Left ventricle myocardium superior (tissue), 1 donor: ENCODE measurements at regions not wholly inside any gene's neighbourhood (a gene's known extent, or its start where the extent isn't known, plus 50 kb on each side); places are given as distances from the start of the nearest gene placed in this dataset.
"Not testable (repeated sequence)": the region's sequence is repeated elsewhere in the genome, so short reads cannot be mapped to it uniquely, and the experiment has no call there.

Experiments
- ATAC-seq: fragments of 200-7000 bp; cut with Tn5 transposase; one replicate; pipeline ENCODE4 v1.9.1; 2020; ENCODE audit warnings: mild to moderate bottlenecking, moderate library complexity
- DNase-seq: peaks from one replicate; pipeline ENCODE4 v3.0.0-alpha.2; 2020
- intact Hi-C: fragments of 100-400 bp; cut with micrococcal nuclease; formaldehyde crosslinking; loops from one replicate; pipeline ENCODE4 v1.11.0; 2022
- donor health status: DM: no; HTN: yes; CAD: no; lungs with severe emphysema.

DNA sequence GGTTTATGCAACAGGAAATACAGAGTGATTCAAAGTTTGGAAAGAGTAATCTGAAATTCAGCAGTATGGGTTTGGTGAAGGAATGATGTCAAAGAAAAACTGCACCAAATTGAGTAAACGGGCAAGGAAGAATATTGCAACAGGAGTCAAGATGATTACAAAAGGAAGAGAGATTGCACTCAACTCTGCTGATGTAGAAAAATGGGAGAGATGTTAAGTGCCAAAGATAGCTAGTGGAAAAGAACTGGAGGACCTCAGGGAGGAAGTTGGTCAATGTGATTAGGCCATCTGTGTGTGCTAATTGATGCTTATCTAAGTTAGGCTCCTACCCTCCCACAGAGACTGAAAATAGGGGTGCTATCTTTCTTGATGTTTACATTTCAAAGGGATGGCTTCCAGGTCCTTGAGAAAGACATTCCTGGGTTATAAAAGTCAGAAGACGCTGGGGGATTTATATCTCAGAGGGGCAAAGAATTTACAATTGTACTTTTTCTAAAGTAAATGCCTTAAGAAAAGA is 167.4 kb upstream of the FAM47A start:
- ATAC-seq (no peak), DNase-seq (no peak)
- intact Hi-C loops = no loop called here

DNA sequence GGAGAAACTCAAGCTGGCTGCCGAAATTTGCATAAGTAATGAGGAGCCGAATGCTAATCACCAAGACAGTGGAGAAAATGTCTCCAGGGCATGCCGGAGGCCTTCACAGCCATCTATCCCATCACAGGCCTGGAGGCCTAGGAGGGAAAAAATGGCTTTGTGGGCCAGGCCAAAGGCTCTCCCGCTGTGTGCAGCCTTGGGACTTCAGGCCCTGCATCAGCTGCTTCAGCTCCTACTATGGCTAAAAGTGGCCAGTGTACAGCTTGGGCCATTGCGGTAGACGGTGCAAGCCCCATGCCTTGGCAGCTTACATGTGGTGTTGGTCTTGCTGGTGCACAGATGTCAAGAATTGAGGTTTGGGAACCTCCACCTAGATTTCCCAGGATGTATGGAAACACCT is 162.6 kb upstream of the FAM47A start:
- DNase-seq = no peak
- ATAC-seq = no peak
- intact Hi-C loops = no loop called here

DNA sequence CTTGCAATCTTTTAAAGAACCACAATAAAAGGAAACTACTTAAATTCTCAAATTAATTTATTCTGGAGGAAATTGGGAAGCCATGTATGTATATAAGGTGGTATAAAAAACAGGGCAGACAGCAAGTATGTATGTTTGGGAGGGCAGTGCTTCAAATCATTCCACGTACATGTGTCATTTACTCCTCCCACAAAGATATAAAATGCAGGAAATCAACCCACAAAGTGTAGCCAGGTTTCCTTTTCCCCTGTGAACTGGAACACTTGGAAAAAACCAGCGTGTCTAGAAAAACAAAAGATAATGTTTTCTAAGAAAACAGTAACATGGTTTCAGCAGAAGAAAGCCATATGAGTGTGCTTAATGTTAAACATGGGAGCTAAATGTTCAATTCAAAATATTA is 156.7 kb upstream of the FAM47A start:
- intact Hi-C loops = no loop called here
- ATAC-seq = no peak

DNA sequence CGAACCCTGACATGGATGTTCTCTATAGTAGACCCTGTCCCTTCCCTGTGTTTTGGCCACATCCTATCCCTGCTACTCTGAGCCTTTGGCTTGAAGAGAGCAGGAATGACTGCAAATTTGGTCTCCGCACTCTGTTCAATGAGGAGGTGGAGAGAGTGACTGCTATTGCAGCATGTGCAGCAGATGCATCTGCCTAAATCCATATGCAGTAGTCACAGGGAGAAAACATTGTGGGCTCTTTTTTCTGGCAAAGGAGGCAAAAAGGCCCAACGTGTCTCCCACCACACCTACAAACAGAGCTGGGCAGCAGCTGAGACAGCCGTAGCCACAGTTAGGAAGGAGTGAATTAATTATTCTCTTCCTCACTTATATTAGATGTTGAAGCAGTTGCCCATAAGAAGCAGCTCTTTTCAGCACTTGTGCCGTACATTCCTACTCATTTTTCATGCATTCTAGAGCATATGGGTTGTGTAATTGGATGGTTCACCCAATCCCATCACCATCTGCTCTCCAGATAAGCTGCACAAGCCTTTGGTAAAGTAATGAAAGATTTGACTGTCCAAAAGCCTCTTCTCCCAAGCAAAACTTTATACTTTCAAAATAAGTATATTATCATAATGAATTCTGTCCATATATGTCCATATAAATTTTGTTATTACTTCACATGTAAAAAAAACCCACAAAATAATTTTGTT is 147.9 kb upstream of the FAM47A start:
- intact Hi-C loops = no loop called here
- no peak for DNase-seq
- no peak for ATAC-seq

More for the DNA sequence above, 156.7 kb upstream of the FAM47A start:
- no peak for DNase-seq

DNA sequence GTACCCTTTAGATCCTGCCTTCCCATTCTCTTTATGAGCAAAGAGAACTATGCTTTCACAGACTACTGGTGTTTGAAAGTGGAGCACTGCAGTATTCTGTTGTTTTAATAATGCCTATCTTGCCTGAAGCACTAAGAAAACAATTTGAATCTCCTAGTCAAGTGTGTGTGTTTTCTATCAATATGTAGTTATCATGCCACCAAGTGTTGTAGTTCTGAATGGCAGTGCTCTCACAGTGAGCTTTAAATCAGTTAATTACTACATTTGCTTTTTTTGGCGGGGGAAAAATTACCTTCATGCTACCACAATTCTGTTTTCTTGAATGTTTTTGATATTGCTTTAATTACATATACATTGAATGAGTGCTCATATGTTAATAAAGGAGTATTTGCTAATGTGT is 143.6 kb upstream of the FAM47A start:
- intact Hi-C loops = no loop called here
- ATAC-seq (no peak), DNase-seq (no peak)

GRCh38 chrX:34270434-34270833 is 138.3 kb upstream of the FAM47A start:
- DNase-seq (no peak), ATAC-seq (no peak)
- intact Hi-C loops = no loop called here

GRCh38 chrX:34238896-34239295 is 106.8 kb upstream of the FAM47A start:
- no peak for ATAC-seq
- intact Hi-C loops = no loop called here
- DNase-seq = no peak

GRCh38 chrX:34230156-34230555 is 98.0 kb upstream of the FAM47A start:
- intact Hi-C loops, ATAC-seq: not testable (repeated sequence)

DNA sequence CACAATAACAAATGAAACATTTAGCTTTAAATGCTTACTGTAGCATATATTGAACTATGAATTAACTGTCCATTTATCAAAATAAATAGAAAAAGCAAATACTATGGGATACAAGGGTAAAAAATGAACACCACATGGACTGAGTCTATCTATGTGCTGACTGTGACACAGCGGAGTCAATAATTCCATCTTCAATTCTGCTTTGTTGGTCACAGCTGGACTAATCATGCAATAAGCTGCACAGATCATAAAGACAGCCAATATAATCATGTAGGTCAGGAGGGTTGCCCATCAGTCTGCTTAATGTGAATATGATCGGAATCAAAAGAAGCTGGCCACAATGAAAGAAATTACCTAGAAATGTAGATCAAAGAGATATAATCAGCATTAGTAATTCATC is 95.7 kb upstream of the FAM47A start:
- intact Hi-C loops = no loop called here
- ATAC-seq = no peak
- no peak for DNase-seq

More at GRCh38 chrX:34230156-34230555, 98.0 kb upstream of the FAM47A start:
- DNase-seq = not testable (repeated sequence)

DNA sequence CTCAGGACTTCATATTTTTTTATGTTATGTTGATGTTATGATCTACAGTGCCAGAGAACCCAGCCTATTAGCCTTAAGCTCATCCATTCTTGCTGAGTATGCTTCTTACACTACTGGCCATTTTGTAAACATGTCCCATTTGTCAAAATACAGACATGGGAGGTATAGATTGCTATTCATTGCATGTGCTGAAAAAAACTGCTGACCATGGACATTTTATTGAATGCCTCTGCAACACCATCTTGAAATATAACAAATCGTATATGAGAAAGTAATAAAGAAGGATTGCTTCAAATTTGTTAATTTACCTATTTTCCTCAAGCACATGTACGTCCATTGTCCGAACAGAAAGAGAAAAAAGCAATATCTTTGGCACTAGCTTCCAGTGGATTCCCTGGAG is 91.5 kb upstream of the FAM47A start:
- intact Hi-C loops = no loop called here
- DNase-seq = no peak
- no peak for ATAC-seq

- intact Hi-C loops = no loop called here
- DNase-seq (no peak), ATAC-seq (no peak)
Measured at GRCh38 chrX:34218063-34218462, 85.9 kb upstream of the FAM47A start.

- ATAC-seq (no peak), DNase-seq (no peak)
- intact Hi-C loops = no loop called here
Measured at GRCh38 chrX:34197946-34198345, 65.8 kb upstream of the FAM47A start.
